GM21381 (cell line): ENCODE measurements at regions not wholly inside any gene's neighbourhood (a gene's known extent, or its start where the extent isn't known, plus 50 kb on each side); places are given as distances from the start of the nearest gene placed in this dataset.

Source experiments
- ATAC-seq: cut with Tn5 transposase; IDR thresholded peaks from one replicate; pipeline ENCODE4 v1.9.1; 2021; ENCODE audit warnings: mild to moderate bottlenecking, moderate library complexity; ENCODE audit not compliant: unreplicated experiment

DNA sequence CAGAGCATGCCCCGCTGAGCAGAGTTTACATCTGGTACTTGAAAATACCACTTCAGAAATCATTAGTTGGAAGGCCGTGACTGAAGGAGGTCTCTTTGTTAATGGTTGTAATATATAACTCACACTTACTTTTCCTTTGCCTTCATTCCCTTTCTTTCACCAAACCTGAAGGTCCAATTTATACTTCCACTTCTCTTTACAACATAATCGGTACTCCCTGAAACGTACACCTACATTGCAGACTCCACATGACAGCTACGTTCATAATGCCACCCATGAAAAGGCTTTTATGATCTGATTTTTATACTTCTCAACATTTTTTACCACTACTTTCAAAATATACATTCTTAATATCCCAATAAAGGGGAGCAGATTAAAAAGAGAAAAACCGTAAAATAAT, 298.7 kb downstream of the C4orf33 start:
- ATAC-seq, result no peak

DNA sequence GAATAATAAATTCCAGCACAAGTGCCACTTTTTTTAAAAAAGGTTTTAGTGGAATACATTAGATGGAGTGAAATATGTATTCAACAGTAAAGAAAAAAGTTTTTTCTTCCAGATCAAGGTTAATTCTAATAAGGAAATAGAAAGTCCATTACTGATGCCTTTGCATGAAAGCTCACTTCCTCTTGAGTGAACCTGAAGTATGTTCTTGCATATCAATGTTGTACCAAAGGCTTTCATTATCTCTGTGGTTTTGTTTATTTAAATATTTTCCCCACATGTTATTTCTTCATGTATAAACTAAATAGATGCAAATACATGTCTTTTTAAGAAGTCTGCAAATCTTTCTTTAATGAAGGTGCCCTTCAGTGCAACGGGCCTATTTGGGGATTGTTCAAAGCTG, 307.9 kb downstream of the C4orf33 start:
- ATAC-seq, result no peak

DNA sequence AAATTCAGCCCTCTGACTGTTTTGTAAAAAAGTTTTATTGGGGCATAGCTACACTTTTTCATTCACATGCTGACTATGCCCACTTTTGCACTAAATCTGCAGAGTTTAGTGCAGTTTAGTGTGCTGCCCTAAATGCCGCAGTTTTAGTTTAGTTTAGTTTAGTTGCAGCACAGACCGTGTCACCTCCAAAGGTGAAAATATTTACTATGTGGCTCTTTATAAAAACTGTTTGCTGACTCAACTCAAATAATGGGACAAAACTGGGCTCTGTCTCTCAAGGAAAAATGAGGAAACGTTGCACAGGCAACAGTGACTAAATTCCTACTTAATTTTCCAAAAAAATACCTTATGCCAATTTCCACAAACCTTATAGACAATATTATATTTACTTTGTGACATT, 314.2 kb downstream of the C4orf33 start:
- ATAC-seq, result no peak

DNA sequence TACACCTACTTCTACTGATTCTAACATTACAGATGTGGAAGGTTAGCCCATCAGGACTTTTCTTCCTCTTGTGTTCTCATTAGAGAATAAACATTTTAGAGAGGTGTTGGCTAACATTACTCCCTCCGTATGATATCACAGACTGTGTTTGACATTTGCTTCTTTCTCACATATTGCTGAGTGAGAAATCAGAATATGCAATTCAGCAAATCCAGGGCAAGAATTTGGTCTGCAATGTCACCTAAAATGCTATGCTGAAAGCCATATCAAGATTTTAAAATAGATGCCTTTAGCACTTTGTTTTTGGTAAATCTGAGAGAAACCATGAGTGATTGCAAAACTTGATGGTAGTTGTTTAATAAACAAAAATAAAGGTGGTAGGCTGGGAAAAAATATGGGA, 319.1 kb downstream of the C4orf33 start:
- no peak for ATAC-seq

DNA sequence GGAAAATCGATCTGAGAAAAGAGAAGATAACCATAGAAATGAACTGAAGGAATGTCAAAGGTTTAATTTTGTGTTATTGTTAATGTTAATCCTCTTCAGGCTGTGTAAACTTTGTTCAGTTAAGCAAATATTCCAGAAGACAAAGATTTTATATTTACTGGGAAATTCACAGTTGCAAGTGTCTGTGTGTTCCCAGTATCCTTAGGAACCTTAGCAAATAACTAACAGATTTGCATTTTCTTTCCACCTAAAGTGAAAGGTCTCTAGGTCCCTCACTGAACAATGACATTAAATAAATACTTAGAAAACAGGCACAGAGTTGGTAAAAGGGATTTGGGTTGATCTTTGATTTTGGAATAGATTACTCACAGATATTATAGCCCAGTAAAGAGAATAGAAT, 324.7 kb downstream of the C4orf33 start:
- ATAC-seq, result no peak

DNA sequence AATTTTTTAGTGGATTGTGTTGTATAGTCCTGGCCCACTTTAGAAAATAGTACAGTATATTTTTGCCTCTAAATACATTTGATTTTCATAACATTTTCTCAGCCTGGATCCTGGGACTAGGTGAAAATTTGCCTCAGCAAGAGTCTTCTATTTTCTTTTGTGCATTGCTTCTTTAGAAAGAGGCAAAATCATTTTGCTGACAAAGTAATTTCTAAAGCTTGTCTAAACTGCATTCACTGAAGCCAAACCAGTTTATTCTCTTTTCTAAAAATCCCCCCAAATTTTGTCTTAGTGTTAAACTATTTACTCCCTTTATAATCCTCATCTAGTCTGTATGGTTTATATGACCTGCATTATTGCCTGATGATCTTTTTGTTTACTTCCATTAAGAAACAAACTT, 326.3 kb downstream of the C4orf33 start:
- no peak for ATAC-seq

DNA sequence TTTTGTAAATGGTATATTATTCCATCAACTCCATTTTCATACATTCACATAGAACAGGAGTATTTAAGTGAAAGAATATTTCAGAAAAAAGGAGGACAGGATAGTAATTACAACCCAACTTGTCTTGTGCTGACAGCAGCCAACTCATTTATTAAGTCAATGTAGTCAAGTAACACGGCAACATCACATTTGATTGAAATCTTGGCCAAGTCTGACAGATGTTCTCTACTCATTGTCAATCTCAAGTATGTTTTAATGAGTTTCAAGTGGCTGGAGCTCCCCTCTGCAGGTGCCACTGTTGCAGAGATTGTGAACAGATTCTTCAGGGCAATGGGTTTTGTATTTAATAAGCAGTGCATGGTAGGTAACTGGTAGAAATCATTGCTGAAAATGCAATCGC, 332.5 kb downstream of the C4orf33 start:
- no peak for ATAC-seq

DNA sequence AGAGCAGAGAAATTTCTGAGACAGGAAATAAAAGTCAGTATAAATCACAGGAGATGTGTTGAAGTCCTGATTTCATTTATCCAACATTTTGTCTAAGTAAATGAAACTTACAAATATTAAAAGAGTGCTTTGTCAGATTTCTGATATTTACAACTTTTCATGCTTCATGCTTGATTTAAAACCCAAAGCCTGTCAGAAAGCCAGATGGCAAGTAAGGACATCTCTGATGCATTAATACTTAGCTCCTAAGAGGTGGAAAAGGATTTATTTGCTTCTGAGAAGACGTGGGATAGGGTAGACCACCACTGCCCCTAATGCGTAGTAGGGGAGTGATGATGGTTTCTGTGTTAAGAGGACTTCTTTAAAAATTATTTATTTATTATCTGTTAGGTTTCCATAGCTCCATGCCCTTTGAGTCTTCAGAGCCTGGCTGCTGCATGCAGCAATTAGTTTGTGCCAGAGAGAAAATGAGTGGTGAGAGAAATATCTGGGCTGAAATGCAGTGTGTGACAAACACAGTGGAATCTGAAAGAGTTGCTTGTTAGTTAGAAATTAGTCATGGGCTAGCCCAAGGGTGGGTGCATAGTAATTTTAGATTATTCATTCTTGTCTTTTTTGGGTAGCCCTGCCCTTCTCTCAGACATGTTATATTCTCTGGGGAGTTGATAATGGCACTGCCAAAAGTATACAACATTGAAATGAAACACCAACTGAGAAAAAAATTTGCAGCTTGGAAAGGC, 333.8 kb downstream of the C4orf33 start:
- ATAC-seq, result no peak

DNA sequence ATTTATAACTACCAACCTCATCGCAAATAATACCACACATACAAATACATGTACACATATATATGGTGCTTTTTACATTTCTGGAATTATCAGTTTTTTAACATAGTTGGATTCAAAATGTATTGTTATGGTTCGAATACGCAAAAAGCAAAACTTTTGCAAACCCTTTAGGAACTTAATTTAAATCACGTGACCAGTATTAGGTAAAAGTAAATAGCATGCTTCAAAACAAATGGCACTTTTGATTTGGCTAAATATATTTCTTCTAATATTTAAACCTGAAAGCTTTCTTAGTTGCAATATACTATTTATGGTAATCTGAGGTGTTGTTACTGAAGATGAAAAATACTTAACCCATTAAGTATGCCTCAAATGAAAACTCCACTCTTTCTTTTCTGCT, 341.4 kb downstream of the C4orf33 start:
- no peak for ATAC-seq

DNA sequence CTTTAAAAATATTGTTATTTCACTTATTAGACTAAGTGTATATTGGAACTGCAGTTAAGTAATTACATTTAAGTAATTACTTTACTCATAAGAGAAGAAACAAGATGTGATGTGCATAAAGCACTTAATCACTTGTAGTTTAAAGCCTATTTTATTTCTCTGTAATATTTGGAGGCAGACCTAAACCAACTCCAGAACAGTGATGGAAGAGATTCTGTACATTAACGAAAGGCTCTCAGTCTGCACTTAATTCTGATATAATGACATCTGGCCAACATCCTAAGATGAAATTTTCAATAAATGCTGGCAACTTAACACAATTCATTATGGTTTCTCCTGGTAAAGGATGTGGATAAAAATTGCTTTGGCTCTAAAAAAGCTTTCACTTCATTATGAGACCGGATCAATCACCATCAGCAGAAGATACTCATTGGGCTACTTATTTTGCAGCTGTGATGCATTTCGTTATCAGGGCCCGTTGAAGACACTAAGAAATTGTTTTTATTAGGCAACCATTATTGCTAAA, 342.6 kb downstream of the C4orf33 start:
- ATAC-seq, result no peak

DNA sequence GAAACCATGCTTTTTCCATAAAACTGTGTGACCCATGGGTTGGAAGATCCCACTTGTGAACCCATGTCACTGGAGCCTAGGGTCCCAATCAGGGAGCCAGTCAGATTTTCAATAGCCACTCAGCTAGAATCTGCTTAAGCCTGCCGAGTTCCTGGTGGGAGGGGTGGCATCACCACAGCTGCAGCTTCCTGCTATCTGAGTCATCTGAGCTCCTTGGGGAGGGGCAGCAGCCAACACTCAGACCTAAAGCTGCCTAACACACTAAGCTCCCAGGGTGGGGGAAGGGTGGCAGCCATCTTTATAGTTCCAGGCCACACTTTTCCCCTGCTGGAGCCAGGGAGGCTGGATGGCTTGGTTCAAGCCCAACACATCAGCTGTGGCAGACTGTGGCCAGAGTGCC, 350.1 kb downstream of the C4orf33 start:
- ATAC-seq, result no peak

DNA sequence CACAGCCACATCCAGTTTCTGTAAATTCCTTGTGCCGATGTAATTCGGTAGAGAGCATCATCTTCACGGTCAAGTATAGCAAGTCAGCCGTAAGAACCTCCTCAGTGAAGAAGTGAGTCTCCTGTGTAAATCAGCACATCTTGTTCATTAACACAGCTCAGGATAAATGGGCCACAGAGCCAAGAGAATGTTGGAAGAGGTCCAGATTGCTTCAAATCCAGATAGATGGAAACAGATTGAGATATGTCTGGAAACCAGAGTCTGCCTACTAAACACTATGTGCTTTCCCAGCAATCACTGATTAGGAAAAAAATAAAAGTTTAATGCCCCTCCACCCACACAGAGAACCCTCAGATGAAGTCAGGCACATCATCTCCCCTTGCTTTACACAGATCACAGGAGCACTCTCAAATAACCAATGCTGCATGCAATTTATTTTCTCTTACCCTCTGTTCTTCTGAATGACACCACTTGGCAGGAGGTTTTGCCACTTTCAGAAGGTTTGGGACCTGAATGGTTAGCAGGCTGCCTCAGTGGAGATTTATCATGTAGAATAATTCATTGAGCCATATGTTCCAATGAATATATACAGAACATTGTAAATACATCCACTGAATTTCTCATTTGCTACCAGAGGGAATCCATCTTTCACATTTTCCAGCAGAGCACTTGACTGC, 357.7 kb downstream of the C4orf33 start:
- no peak for ATAC-seq

DNA sequence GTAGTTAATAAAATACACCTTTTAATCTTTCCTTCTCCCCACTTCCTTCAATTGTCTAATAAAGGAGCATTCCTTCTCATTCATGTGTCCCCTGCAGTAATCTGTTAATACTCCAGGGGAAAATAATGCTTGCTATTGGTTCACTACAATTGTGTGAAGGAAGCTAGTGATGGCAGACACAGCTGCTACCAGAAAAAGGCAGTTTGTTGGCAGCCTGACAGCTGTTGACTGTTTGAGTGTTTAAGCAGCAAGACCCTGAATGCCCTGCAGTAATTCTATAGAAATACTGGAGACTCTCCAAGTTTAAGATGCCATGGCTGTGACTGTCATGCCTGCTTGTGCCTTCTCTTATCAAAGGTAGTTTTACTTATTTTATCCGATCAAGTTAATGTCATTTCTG, 359.5 kb downstream of the C4orf33 start:
- ATAC-seq, result no peak

DNA sequence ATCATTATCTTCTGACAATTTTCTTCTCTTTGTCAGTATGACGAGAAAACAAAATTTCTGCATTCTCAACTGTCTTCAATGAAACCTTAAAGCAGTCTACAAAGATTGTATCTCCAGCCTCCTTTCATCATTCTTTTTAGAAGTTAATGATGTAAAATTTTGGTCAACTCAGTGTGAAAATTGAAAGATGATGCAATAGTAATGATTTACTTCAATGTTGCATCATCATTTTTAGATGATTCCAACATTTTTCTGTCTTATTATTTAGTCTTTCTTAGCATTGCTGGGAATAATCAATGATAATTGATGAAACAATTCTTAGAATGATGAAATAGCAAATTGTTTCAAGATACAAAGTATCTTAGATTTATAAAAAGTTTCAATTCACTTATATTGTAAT, 372.7 kb downstream of the C4orf33 start:
- ATAC-seq, result no peak

DNA sequence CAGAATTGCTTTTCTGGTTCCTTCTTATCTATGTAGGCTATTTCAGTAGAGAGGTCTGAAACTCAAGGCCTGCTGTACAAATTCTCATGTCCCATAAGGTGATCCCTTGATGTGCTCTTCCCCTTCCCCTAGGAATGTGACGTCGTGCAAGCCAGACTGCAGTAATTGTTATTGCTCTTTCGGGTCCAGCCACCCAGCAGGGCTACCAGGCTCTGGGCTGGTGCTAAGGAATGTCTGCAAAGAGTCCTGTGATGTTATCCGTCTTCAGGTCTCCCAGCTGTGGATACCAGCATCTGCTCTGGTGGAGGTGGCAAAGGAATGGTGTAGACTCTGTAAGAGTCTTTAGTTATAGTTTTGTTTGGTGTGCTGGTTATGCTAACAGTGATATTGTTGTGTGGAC, 378.7 kb downstream of the C4orf33 start:
- no peak for ATAC-seq

DNA sequence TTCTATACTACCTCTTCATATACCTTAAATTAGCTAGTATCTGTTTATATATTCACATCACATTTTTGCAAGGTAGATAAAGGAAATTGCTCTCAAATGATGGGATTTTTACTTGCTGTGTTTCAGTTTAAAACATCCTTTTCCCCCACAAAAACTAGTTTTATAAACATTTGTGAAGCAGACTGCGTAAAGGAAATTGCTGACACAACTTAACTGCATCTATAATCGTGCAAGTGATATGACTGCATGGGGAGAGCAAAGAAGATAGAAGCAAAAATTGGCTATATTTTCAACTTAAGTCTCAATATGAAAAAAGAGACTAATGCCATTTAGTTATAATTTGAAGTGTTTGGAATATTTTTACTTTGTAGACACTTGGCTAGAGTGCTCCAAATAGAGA, 385.2 kb downstream of the C4orf33 start:
- no peak for ATAC-seq

DNA sequence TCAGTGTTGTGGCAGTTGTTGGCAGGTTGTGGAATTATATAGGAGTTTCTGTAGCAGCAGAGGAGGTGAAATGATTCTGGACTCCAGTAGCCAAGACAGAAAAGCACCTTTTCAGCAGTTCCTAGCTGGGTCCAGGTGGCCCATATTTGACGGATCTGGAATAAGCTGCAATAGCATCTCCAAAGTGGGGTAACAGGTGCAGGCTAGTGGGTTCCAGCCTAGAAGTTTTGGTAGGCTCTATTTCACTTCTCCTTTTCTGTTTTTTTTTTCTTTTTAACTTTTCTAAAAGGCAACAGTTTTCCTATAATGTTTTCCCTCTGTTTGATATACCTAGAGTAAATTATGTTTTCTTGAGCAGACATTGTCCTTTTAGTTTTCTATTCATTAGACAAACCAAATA, 392.5 kb downstream of the C4orf33 start:
- ATAC-seq, result no peak

DNA sequence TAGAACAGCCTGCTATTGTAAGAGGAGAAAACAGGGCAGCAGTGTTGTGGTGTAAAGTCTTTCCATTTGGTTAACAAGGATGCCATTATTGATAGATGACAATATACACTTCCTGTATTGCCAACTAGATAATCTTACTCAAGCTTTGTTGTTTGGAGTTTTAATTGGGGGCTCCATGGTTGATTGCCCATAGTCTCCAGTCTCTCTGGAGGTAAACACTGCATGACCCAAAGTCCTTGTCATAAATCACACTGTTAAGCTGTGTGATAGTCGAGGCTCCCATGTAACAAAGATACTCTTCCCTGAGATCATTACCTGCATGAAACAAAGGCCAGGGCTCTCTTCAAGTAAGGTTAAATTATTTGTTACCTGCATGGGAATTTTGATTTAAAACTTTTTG, 394.6 kb downstream of the C4orf33 start:
- no peak for ATAC-seq

DNA sequence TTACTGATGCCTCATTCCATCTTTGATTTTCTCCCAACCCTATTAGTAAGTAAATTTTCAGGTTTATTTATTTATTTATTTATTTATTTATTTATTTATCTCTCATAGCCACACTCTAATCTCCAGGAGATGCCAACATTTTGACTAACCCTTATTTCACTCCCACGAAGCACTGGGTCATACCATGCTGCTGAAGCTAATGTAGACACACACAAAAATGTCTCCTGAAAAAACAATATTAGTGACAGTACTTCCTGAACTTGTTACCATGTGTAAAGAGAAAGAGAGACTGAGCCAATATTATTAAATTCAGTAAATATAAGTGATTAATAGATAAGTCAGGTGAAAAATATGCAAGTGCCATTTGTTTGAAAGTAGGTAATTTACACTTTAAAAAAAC, 402.7 kb downstream of the C4orf33 start:
- ATAC-seq, result no peak

DNA sequence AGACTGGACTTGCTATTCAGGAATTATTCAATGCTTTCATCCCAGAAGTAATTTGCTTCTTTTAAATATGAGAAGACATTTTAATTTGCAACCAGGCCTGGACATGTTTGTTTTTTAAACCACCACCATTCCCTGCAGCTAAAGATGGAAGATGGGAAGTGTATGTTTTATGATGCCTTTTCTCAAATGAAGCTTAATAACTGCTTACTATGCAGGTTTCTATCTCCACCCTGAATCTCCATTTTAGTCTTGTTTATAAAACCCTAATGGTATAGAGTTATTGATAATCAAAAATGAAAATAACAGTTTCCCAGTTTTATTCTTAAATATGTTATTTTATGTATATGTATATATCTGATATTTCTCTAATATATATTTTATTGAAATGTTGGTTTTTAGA, 418.9 kb downstream of the C4orf33 start:
- no peak for ATAC-seq

DNA sequence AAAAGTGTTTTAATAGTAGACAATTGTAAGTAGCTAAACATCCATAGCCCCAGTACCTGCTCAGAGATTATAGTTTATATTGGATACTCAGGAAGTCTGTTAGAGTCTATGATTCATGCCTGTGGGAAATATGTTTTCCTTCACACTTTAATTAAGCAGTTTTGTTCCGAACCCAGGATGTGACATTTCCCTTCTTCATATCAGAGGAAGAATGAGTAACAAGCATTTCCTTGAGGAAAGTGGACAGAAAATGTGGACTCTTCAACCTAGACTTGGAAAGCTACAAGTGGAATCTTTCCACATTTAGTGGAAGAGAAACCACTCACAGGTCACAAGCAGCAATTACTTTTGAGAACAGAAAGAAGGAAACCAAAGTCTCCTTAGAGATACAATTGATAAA, 419.4 kb downstream of the C4orf33 start:
- no peak for ATAC-seq

DNA sequence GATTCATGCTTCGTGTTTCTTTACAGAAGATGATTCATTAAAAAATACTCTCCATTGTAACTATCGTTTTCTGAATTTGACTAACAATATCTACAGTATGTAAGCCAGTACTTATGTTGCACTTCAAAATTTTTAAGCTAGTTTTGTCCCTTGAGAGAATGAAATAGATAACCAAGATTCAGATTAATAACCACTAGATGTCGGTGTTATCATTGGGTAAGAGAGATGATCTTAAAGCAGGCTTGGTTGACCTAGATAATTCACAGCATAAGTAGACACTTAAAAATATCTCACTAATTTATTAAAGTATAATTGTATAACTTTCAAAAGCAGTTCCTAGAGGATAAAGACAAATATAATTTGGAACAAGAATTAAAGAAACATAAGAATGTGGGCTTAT, 430.9 kb downstream of the C4orf33 start:
- no peak for ATAC-seq

DNA sequence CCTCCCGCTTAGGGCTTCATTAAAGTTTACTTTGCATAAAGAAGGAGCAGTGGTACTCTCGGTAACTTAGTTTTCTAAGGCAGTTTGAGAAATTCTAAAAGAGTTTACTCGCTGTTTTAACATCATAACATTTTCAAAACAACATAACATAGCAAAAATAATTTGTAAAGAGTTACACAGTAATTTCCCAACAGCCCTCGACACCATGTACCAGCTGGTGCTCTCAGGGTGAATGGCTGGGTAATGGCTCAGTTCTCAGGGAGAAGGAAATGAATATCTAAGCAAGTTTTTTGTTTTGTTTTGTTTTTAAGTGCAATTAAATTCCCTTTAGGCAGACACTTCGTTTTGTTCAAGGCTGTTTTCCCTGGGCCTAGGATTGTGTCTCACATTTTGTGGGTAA, 435.3 kb downstream of the C4orf33 start:
- no peak for ATAC-seq
